Ishikawa (cell line): ENCODE measurements at regions not wholly inside any gene's neighbourhood (a gene's known extent, or its start where the extent isn't known, plus 50 kb on each side); places are given as distances from the start of the nearest gene placed in this dataset.

Source experiments
- CEBPB ChIP-seq: IDR thresholded peaks from 2 replicates; pipeline ENCODE4 v1.6.1; 2012
- CREB1 ChIP-seq: IDR thresholded peaks from 2 replicates; pipeline ENCODE4 v1.6.1; 2012; ENCODE audit warnings: low read depth
- EGR1 ChIP-seq: IDR thresholded peaks from 2 replicates; pipeline ENCODE4 v1.6.1; 2012
- EP300 ChIP-seq: IDR thresholded peaks from 2 replicates; pipeline ENCODE4 v1.6.1; 2012; ENCODE audit warnings: borderline replicate concordance
- FOXM1 ChIP-seq: IDR thresholded peaks from 2 replicates; pipeline ENCODE4 v1.6.1; 2012; ENCODE audit warnings: low read depth, borderline replicate concordance
- NFIC ChIP-seq: IDR thresholded peaks from 2 replicates; pipeline ENCODE4 v1.6.1; 2012
- RAD21 ChIP-seq: IDR thresholded peaks from 2 replicates; pipeline ENCODE4 v1.6.1; 2012; ENCODE audit warnings: low read depth
- TAF1 ChIP-seq: IDR thresholded peaks from 2 replicates; pipeline ENCODE4 v1.6.1; 2012; ENCODE audit warnings: low read depth, mild to moderate bottlenecking
- TCF12 ChIP-seq: IDR thresholded peaks from 2 replicates; pipeline ENCODE4 v1.6.1; 2012; ENCODE audit warnings: low read depth
- TEAD4 ChIP-seq: IDR thresholded peaks from 2 replicates; pipeline ENCODE4 v1.6.1; 2012
- YY1 ChIP-seq: IDR thresholded peaks from 2 replicates; pipeline ENCODE4 v1.6.1; 2012; ENCODE audit warnings: low read depth
- ZBTB7A ChIP-seq: IDR thresholded peaks from 2 replicates; pipeline ENCODE4 v1.6.1; 2012; ENCODE audit warnings: low read depth
- TF ChIP-seq, protein P1 (sequence below): IDR thresholded peaks from 2 replicates; pipeline ENCODE4 v1.6.1; 2012; ENCODE audit warnings: low read depth, mild to moderate bottlenecking
- TF ChIP-seq, protein P2 (sequence below): IDR thresholded peaks from 2 replicates; pipeline ENCODE4 v1.6.1; 2012
- TF ChIP-seq, protein P3 (sequence below): IDR thresholded peaks from 2 replicates; pipeline ENCODE4 v1.6.1; 2012

DNA sequence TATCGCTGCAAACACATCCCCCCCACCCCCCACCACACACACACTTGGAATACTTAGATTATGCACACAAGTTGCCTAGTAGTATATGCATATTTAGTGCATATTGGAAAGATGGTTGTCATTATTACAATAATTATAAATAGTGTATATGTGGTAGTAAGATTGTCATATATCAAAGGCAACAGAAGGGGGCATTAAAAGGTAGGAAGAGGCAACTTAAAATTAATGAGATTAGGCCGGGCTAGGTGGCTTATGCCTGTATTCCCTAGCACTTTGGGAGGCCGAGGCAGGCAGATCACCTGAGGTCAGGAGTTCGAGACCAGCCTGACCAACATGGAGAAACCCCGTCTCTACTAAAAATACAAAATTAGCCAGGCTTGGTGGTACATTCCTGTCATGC is 52.1 kb downstream of the GSC start:
- TF ChIP-seq TEAD4, result no peak
- no peak for TF ChIP-seq TCF12
- TF ChIP-seq, protein P1, sequence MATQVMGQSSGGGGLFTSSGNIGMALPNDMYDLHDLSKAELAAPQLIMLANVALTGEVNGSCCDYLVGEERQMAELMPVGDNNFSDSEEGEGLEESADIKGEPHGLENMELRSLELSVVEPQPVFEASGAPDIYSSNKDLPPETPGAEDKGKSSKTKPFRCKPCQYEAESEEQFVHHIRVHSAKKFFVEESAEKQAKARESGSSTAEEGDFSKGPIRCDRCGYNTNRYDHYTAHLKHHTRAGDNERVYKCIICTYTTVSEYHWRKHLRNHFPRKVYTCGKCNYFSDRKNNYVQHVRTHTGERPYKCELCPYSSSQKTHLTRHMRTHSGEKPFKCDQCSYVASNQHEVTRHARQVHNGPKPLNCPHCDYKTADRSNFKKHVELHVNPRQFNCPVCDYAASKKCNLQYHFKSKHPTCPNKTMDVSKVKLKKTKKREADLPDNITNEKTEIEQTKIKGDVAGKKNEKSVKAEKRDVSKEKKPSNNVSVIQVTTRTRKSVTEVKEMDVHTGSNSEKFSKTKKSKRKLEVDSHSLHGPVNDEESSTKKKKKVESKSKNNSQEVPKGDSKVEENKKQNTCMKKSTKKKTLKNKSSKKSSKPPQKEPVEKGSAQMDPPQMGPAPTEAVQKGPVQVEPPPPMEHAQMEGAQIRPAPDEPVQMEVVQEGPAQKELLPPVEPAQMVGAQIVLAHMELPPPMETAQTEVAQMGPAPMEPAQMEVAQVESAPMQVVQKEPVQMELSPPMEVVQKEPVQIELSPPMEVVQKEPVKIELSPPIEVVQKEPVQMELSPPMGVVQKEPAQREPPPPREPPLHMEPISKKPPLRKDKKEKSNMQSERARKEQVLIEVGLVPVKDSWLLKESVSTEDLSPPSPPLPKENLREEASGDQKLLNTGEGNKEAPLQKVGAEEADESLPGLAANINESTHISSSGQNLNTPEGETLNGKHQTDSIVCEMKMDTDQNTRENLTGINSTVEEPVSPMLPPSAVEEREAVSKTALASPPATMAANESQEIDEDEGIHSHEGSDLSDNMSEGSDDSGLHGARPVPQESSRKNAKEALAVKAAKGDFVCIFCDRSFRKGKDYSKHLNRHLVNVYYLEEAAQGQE, result no peak
- no peak for TF ChIP-seq CREB1
- TF ChIP-seq, protein P2, sequence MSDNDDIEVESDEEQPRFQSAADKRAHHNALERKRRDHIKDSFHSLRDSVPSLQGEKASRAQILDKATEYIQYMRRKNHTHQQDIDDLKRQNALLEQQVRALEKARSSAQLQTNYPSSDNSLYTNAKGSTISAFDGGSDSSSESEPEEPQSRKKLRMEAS, result no peak
- no peak for TF ChIP-seq ZBTB7A
- no peak for TF ChIP-seq NFIC
- no peak for TF ChIP-seq RAD21
- TF ChIP-seq EGR1, result no peak
- TF ChIP-seq FOXM1, result no peak
- TF ChIP-seq CEBPB, result no peak
- no peak for TF ChIP-seq EP300
- TF ChIP-seq, protein P3, sequence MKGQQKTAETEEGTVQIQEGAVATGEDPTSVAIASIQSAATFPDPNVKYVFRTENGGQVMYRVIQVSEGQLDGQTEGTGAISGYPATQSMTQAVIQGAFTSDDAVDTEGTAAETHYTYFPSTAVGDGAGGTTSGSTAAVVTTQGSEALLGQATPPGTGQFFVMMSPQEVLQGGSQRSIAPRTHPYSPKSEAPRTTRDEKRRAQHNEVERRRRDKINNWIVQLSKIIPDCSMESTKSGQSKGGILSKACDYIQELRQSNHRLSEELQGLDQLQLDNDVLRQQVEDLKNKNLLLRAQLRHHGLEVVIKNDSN, result no peak
- TF ChIP-seq YY1, result no peak
- TF ChIP-seq TAF1, result no peak

DNA sequence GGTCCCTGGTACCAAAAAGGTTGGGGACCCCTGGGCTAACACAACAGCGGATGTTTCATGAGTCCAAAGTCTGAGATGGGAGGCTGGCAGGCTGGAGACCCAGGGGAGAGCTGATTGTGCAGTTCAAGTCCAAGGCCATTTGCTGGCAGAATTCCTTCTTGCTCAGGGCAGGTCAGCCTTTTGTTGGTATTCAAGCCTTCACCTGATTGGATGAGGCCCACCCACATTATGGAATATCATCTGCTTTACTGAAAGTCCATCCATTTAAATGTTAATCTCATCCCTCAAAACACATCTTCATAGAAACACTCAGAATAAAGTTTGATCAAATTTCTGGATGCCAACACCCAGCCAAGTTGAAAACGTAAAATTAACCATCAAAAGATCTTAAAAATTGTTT is 52.9 kb downstream of the GSC start:
- TF ChIP-seq CEBPB (no peak), EP300 (no peak), YY1 (no peak), TAF1 (no peak), ZBTB7A (no peak), TEAD4 (no peak), EGR1 (no peak), TCF12 (no peak), NFIC (no peak), CREB1 (no peak), RAD21 (no peak), FOXM1 (no peak)
- TF ChIP-seq, protein P1, result no peak
- TF ChIP-seq, protein P3, result no peak
- TF ChIP-seq, protein P2, result no peak

DNA sequence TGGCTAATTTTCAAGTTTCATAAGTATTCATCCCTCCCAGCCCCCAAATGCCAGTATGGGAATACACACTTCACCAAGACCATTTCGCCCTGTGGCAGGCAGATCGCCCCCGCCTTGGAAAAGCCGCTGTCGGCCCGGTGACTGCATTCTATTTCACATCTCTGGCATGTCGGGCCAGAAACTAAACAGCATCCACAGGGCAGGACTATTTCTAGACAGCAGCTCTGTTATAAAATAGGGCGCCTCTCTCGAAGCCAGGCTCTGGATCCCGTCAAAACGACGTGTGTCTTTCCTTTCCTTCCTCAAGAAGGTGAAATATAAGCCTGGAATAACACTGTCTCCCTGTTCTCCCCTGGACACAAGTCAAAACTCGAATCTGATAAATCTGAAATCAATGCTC is 56.8 kb downstream of the GSC start:
- TF ChIP-seq, protein P2, result no peak
- TF ChIP-seq ZBTB7A (no peak), RAD21 (no peak), CREB1 (no peak), TAF1 (no peak), TCF12 (no peak), FOXM1 (no peak)
- TF ChIP-seq, protein P1, result no peak

DNA sequence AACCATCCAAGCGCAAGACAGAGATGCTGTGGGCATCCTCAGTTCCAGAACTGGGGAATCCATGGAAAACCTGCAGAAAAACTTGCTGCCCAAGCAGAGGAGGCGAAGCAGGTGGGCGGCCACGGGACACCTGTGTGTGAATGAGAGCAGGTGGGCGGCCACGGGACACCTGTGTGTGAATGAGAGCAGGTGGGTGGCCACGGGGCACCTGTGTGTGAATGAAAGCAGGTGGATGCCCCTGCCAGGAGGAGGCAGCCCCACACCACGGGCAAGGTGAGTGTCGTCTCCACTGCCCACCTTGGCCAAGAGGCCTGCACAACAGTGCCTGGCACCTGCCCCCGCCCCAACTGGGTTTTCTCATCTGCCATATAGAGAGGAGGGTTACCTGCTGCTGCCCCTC is 59.2 kb downstream of the GSC start:
- no peak for TF ChIP-seq FOXM1

DNA sequence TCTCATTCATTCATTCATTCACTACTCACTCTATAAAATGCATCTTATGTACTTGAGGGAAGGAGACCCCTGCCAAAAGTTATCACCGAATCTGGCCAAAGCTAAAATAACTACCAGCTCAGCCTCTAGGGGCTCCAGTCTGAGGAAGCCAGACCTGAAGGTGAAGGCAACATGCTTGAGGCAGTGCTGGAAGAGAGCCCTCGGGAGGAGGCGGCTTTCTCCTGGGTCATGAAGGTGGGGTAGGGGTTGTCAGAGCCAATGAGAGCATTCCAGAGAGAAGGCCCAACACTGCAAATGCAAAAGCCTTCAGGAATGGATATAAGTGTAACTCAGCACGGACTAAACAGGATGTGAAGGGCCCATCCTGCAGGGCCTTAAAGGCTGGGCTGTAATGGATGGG is 62.4 kb downstream of the GSC start:
- no peak for TF ChIP-seq CEBPB
- TF ChIP-seq NFIC, result no peak
- no peak for TF ChIP-seq RAD21
- no peak for TF ChIP-seq YY1
- no peak for TF ChIP-seq ZBTB7A
- TF ChIP-seq, protein P1, result no peak
- TF ChIP-seq, protein P3, result no peak
- TF ChIP-seq TEAD4, result no peak
- TF ChIP-seq EGR1, result no peak
- TF ChIP-seq CREB1, result no peak
- TF ChIP-seq FOXM1, result no peak
- TF ChIP-seq TCF12, result no peak
- no peak for TF ChIP-seq TAF1
- no peak for TF ChIP-seq EP300
